ENCODE measurements at regions not wholly inside any gene's neighbourhood (a gene's known extent, or its start where the extent isn't known, plus 50 kb on each side); places are given as distances from the start of the nearest gene placed in this dataset.

GRCh38 chr13:82647540-82647939 is 1234.7 kb downstream of the SLITRK1 start:
- H3K36me3 ChIP-seq (ENCODE audit: control insufficient read depth in 4 of 4, insufficient read depth in 3 of 4, low read depth in 1 of 4, low read length in 3 of 4): no peaks in the 10 kb centered on the region
- TF ChIP-seq RXRA (IDR thresholded peaks at IDR 0.05): no peak
- TF ChIP-seq EGR1 (IDR thresholded peaks at IDR 0.05; ENCODE audit: low read depth in 2 of 2): no peak
- TF ChIP-seq CTCF (IDR thresholded peaks at IDR 0.05; ENCODE audit: low read depth, low read length, missing input control): no peak
- TF ChIP-seq RAD21 (IDR thresholded peaks at IDR 0.05): no peak
- H3K4me1 ChIP-seq (ENCODE audit: control insufficient read depth in 4 of 4, insufficient read depth in 4 of 4, low read length in 3 of 4): no peaks in the 10 kb centered on the region
- DNase-seq (ENCODE audit: low spot score): no peak
- H3K9ac ChIP-seq (ENCODE audit: low read depth in 1 of 2, low read length in 2 of 2): no peak overlapping the region
- H3K9me3 ChIP-seq (ENCODE audit: control insufficient read depth in 4 of 4, low read length in 3 of 4): no peaks in the 10 kb centered on the region
- no peaks in the 10 kb centered on the region for H3K27me3 ChIP-seq (ENCODE audit: control insufficient read depth in 4 of 4, insufficient read depth in 4 of 4, low read length in 3 of 4)
- H3K27ac ChIP-seq (ENCODE audit: low read depth in 1 of 2, low read length in 2 of 2): no peak overlapping the region
- no peak overlapping the region for H3K4me3 ChIP-seq (ENCODE audit: low read depth in 1 of 3, low read length in 3 of 3)
- 94% methylated on average over 1 of the region's 1 CpG for WGBS

- TF ChIP-seq REST (IDR thresholded peaks at IDR 0.05) (no peak), TAF1 (conservative IDR thresholded peaks at IDR 0.05) (no peak), GABPA (IDR thresholded peaks at IDR 0.05 in 1 of 2, conservative IDR thresholded peaks at IDR 0.05 in 1 of 2) (no peak), EGR1 (IDR thresholded peaks at IDR 0.05; ENCODE audit: low read depth in 2 of 2) (no peak), RAD21 (IDR thresholded peaks at IDR 0.05) (no peak), JUND (IDR thresholded peaks at IDR 0.05) (no peak), FOXA1 (IDR thresholded peaks at IDR 0.05) (no peak), NR2F2 (IDR thresholded peaks at IDR 0.05) (no peak), RXRA (IDR thresholded peaks at IDR 0.05) (no peak), SP1 (IDR thresholded peaks at IDR 0.05) (no peak), HNF4A (conservative IDR thresholded peaks at IDR 0.05) (no peak), CTCF (IDR thresholded peaks at IDR 0.05; ENCODE audit: low read depth, low read length, missing input control) (no peak), ZBTB33 (IDR thresholded peaks at IDR 0.05) (no peak), ATF3 (IDR thresholded peaks at IDR 0.05) (no peak), MAX (IDR thresholded peaks at IDR 0.05) (no peak), FOXA2 (IDR thresholded peaks at IDR 0.05) (no peak), YY1 (IDR thresholded peaks at IDR 0.05) (no peak), HNF4G (IDR thresholded peaks at IDR 0.05) (no peak)
- no peak overlapping the region for H3K27ac ChIP-seq (ENCODE audit: low read depth in 1 of 2, low read length in 2 of 2)
- DNase-seq (ENCODE audit: low spot score): no peak
- H3K27me3 ChIP-seq (ENCODE audit: control insufficient read depth in 4 of 4, insufficient read depth in 4 of 4, low read length in 3 of 4): no peaks in the 10 kb centered on the region
- H3K4me1 ChIP-seq (ENCODE audit: control insufficient read depth in 4 of 4, insufficient read depth in 4 of 4, low read length in 3 of 4): no peaks in the 10 kb centered on the region
- no peak overlapping the region for H3K9ac ChIP-seq (ENCODE audit: low read depth in 1 of 2, low read length in 2 of 2)
- H3K4me3 ChIP-seq (ENCODE audit: low read depth in 1 of 3, low read length in 3 of 3): no peak overlapping the region
- H3K9me3 ChIP-seq (ENCODE audit: control insufficient read depth in 4 of 4, low read length in 3 of 4): peaks cover 0 to 2% (median under 1%) of the 10 kb centered on the region in 4 donors
- H3K36me3 ChIP-seq (ENCODE audit: control insufficient read depth in 4 of 4, insufficient read depth in 3 of 4, low read depth in 1 of 4, low read length in 3 of 4): no peaks in the 10 kb centered on the region
- WGBS: 86% methylated on average over 1 of the region's 1 CpG
Observed at GRCh38 chr13:82636119-82636518, 1246.2 kb downstream of the SLITRK1 start.
